Erythroblast (primary cell): ENCODE measurements at regions not wholly inside any gene's neighbourhood (a gene's known extent, or its start where the extent isn't known, plus 50 kb on each side); places are given as distances from the start of the nearest gene placed in this dataset.

ENCODE experiments used
- GATA1 ChIP-seq: IDR thresholded peaks from 2 replicates; pipeline ENCODE4 v1.6.1; 2011; ENCODE audit warnings: low read depth, mild to moderate bottlenecking, control low read depth, low read length, moderate library complexity
- POLR2A ChIP-seq: IDR thresholded peaks from 2 replicates; pipeline ENCODE4 v1.6.1; 2011; ENCODE audit warnings: mild to moderate bottlenecking, low read length

GRCh38 chr1:228810395-228810758 is 75.1 kb downstream of the RHOU start:
- TF ChIP-seq POLR2A (no peak), GATA1 (no peak)
